WTC11 (cell line): ENCODE measurements at regions not wholly inside any gene's neighbourhood (a gene's known extent, or its start where the extent isn't known, plus 50 kb on each side); places are given as distances from the start of the nearest gene placed in this dataset.

ENCODE experiments used
- ATAC-seq: fragments of 200-7000 bp; cut with Tn5 transposase; 2 replicates; pipeline ENCODE4 v1.10.0; 2021; ENCODE audit warnings: mild to moderate bottlenecking, moderate library complexity
- CTCF ChIA-PET: fragments of 300-600 bp; sonication (Branson Sonifier 250); formaldehyde crosslinking; loops from one replicate; lab custom pipeline; 2021; ENCODE audit warnings: antibody characterized with exemption; lab: Charles Lee
- POLR2A ChIA-PET: fragments of 350-600 bp; sonication (Branson Sonifier 250); formaldehyde crosslinking; loops from one replicate; lab custom pipeline; 2021; ENCODE audit warnings: antibody characterized with exemption; lab: Charles Lee
- DNase-seq: peaks from one replicate; pipeline ENCODE4 v3.0.0; 2021; ENCODE audit warnings: low spot score
- H3K27ac Mint-ChIP-seq: 2 replicates; pipeline ENCODE4 v1.8.0; 2021; ENCODE audit warnings: mixed read lengths
- H3K27me3 Mint-ChIP-seq: 2 replicates; pipeline ENCODE4 v1.8.0; 2021; ENCODE audit warnings: low read depth, mild to moderate bottlenecking, moderate library complexity, mixed read lengths
- H3K36me3 Mint-ChIP-seq: 2 replicates; pipeline ENCODE4 v1.8.0; 2021; ENCODE audit warnings: mixed read lengths
- H3K4me1 Mint-ChIP-seq: 2 replicates; pipeline ENCODE4 v1.8.0; 2022; ENCODE audit warnings: mixed read lengths
- H3K4me3 Mint-ChIP-seq: 2 replicates; pipeline ENCODE4 v1.8.0; 2021; ENCODE audit warnings: mild to moderate bottlenecking, moderate library complexity, mixed read lengths
- H3K9me3 Mint-ChIP-seq: 2 replicates; pipeline ENCODE4 v1.8.0; 2021; ENCODE audit warnings: mixed read lengths
- AFF4 ChIP-seq: sonication (generic); formaldehyde crosslinking; IDR thresholded peaks from 2 replicates; pipeline ENCODE4 v1.8.1; 2023; ENCODE audit warnings: mild to moderate bottlenecking, missing genetic modification reagents, borderline replicate concordance
- ATF1 ChIP-seq: sonication (generic); formaldehyde crosslinking; IDR thresholded peaks from 2 replicates; pipeline ENCODE4 v1.8.1; 2023; ENCODE audit warnings: mild to moderate bottlenecking, moderate library complexity, missing genetic modification reagents
- CREB1 ChIP-seq: sonication (generic); formaldehyde crosslinking; IDR thresholded peaks from 2 replicates; pipeline ENCODE4 v1.8.0; 2023; ENCODE audit warnings: mild to moderate bottlenecking, missing genetic modification reagents
- CREM ChIP-seq: sonication (generic); formaldehyde crosslinking; IDR thresholded peaks from 2 replicates; pipeline ENCODE4 v1.8.1; 2022; ENCODE audit warnings: mild to moderate bottlenecking, missing genetic modification reagents, moderate library complexity
- E2F5 ChIP-seq: sonication (generic); formaldehyde crosslinking; IDR thresholded peaks from 2 replicates; pipeline ENCODE4 v1.8.1; 2022; ENCODE audit warnings: mild to moderate bottlenecking, moderate library complexity, missing genetic modification reagents
- GRHL2 ChIP-seq: fragments of 250-450 bp; sonication (Bioruptor Pico); IDR thresholded peaks from 2 replicates; pipeline ENCODE4 v1.8.0; 2022; ENCODE audit warnings: mild to moderate bottlenecking, moderate library complexity; ENCODE audit not compliant: insufficient replicate concordance, severe bottlenecking
- HMGA2 ChIP-seq: fragments of 250-450 bp; sonication (Bioruptor Pico); IDR thresholded peaks from 2 replicates; pipeline ENCODE4 v1.4.0; 2021; ENCODE audit warnings: mild to moderate bottlenecking, moderate library complexity
- MAX ChIP-seq: sonication (generic); formaldehyde crosslinking; IDR thresholded peaks from 2 replicates; pipeline ENCODE4 v1.8.0; 2022; ENCODE audit warnings: mild to moderate bottlenecking, missing genetic modification reagents
- MLX ChIP-seq: sonication (generic); formaldehyde crosslinking; IDR thresholded peaks from 2 replicates; pipeline ENCODE4 v1.8.1; 2023; ENCODE audit warnings: mild to moderate bottlenecking, missing genetic modification reagents, moderate library complexity
- MYBL2 ChIP-seq: sonication (generic); formaldehyde crosslinking; IDR thresholded peaks from 2 replicates; pipeline ENCODE4 v1.8.1; 2023; ENCODE audit warnings: mild to moderate bottlenecking, moderate library complexity, missing genetic modification reagents
- RORB ChIP-seq: fragments of 250-450 bp; sonication (Bioruptor Pico); IDR thresholded peaks from 2 replicates; pipeline ENCODE4 v1.9.0; 2021; ENCODE audit warnings: mild to moderate bottlenecking
- SOX15 ChIP-seq: fragments of 250-450 bp; sonication (Bioruptor Pico); IDR thresholded peaks from 2 replicates; pipeline ENCODE4 v1.9.0; 2021; ENCODE audit warnings: mild to moderate bottlenecking
- STAT6 ChIP-seq: sonication (generic); formaldehyde crosslinking; conservative IDR thresholded peaks from 2 replicates; pipeline ENCODE4 v1.8.1; 2023; ENCODE audit warnings: mild to moderate bottlenecking, low read depth, missing genetic modification reagents, moderate library complexity
- TEAD4 ChIP-seq: sonication (generic); formaldehyde crosslinking; IDR thresholded peaks from 2 replicates; pipeline ENCODE4 v1.8.0; 2022; ENCODE audit warnings: mild to moderate bottlenecking, missing genetic modification reagents
- USF1 ChIP-seq: sonication (generic); formaldehyde crosslinking; IDR thresholded peaks from 2 replicates; pipeline ENCODE4 v1.8.0; 2022; ENCODE audit warnings: mild to moderate bottlenecking, missing genetic modification reagents
- ZNF512 ChIP-seq: sonication (generic); formaldehyde crosslinking; IDR thresholded peaks from 2 replicates; pipeline ENCODE4 v1.8.1; 2022; ENCODE audit warnings: missing genetic modification reagents, borderline replicate concordance
- ZSCAN18 ChIP-seq: fragments of 250-450 bp; sonication (Bioruptor Pico); IDR thresholded peaks from 2 replicates; pipeline ENCODE4 v2.1.2; 2022; ENCODE audit warnings: mild to moderate bottlenecking, moderate library complexity

- H3K27me3 Mint-ChIP-seq: peaks cover 10% of the 10 kb centered on the region; the same call in 1 of the 2 replicates
- CTCF ChIA-PET: interaction anchor here (0.8 kb wide), 1 partner anchor 30 kb away, joined by 3 read pairs; no protein-coding TSS in a partner anchor
Measured at GRCh38 chr10:78905957-78906308, 162.8 kb upstream of the ZMIZ1 start.

More at GRCh38 chr10:78905957-78906308, 162.8 kb upstream of the ZMIZ1 start:
- DNase-seq (no peak), ATAC-seq (peak; percentile 54)
- Mint-ChIP-seq H3K4me3 (no peak overlapping the region), H3K36me3 (no peaks in the 10 kb centered on the region), H3K9me3 (no peaks in the 10 kb centered on the region), H3K27ac (no peak overlapping the region), H3K4me1 (peaks cover 4% of the 10 kb centered on the region)
- TF ChIP-seq RORB (CRISPR knock-in tag) (no peak), ZSCAN18 (CRISPR knock-in tag) (no peak), ATF1 (no peak), GRHL2 (CRISPR knock-in tag) (no peak), E2F5 (CRISPR knock-in tag) (no peak), SOX15 (CRISPR knock-in tag) (no peak), HMGA2 (no peak), MLX (CRISPR knock-in tag) (no peak), ZNF512 (CRISPR knock-in tag) (no peak), CREB1 (CRISPR knock-in tag) (no peak), TEAD4 (no peak), AFF4 (CRISPR knock-in tag) (no peak), USF1 (CRISPR knock-in tag) (no peak), CREM (CRISPR knock-in tag) (no peak), MYBL2 (CRISPR knock-in tag) (no peak), MAX (CRISPR knock-in tag) (no peak), STAT6 (no peak)
- POLR2A ChIA-PET: no interaction called here
